Ishikawa (cell line): ENCODE measurements at regions not wholly inside any gene's neighbourhood (a gene's known extent, or its start where the extent isn't known, plus 50 kb on each side); places are given as distances from the start of the nearest gene placed in this dataset.

Experiments used
- CEBPB ChIP-seq: IDR thresholded peaks from 2 replicates; pipeline ENCODE4 v1.6.1; 2012
- CREB1 ChIP-seq: IDR thresholded peaks from 2 replicates; pipeline ENCODE4 v1.6.1; 2012; ENCODE audit warnings: low read depth
- EGR1 ChIP-seq: IDR thresholded peaks from 2 replicates; pipeline ENCODE4 v1.6.1; 2012
- EP300 ChIP-seq: IDR thresholded peaks from 2 replicates; pipeline ENCODE4 v1.6.1; 2012; ENCODE audit warnings: borderline replicate concordance
- FOXM1 ChIP-seq: IDR thresholded peaks from 2 replicates; pipeline ENCODE4 v1.6.1; 2012; ENCODE audit warnings: low read depth, borderline replicate concordance
- MAX ChIP-seq: IDR thresholded peaks from 2 replicates; pipeline ENCODE4 v1.6.1; 2012
- NFIC ChIP-seq: IDR thresholded peaks from 2 replicates; pipeline ENCODE4 v1.6.1; 2012
- RAD21 ChIP-seq: IDR thresholded peaks from 2 replicates; pipeline ENCODE4 v1.6.1; 2012; ENCODE audit warnings: low read depth
- REST ChIP-seq: IDR thresholded peaks from 2 replicates; pipeline ENCODE4 v1.6.1; 2012; ENCODE audit warnings: low read depth, mild to moderate bottlenecking
- TAF1 ChIP-seq: IDR thresholded peaks from 2 replicates; pipeline ENCODE4 v1.6.1; 2012; ENCODE audit warnings: low read depth, mild to moderate bottlenecking
- TCF12 ChIP-seq: IDR thresholded peaks from 2 replicates; pipeline ENCODE4 v1.6.1; 2012; ENCODE audit warnings: low read depth
- TEAD4 ChIP-seq: IDR thresholded peaks from 2 replicates; pipeline ENCODE4 v1.6.1; 2012
- USF1 ChIP-seq: IDR thresholded peaks from 2 replicates; pipeline ENCODE4 v1.6.1; 2012
- YY1 ChIP-seq: IDR thresholded peaks from 2 replicates; pipeline ENCODE4 v1.6.1; 2012; ENCODE audit warnings: low read depth
- ZBTB7A ChIP-seq: IDR thresholded peaks from 2 replicates; pipeline ENCODE4 v1.6.1; 2012; ENCODE audit warnings: low read depth

- no peak for TF ChIP-seq EGR1
- TF ChIP-seq MAX, result no peak
- TF ChIP-seq TAF1, result no peak
- TF ChIP-seq TEAD4, result no peak
- TF ChIP-seq CREB1, result no peak
- no peak for TF ChIP-seq EP300
- no peak for TF ChIP-seq RAD21
- no peak for TF ChIP-seq YY1
- no peak for TF ChIP-seq CEBPB
- TF ChIP-seq REST, result no peak
- no peak for TF ChIP-seq TCF12
- no peak for TF ChIP-seq NFIC
- no peak for TF ChIP-seq USF1
- no peak for TF ChIP-seq ZBTB7A
- no peak for TF ChIP-seq FOXM1
Measured at GRCh38 chr13:21934284-21934683, 263.4 kb downstream of the FGF9 start.

GRCh38 chr13:21936674-21937073 lies 265.8 kb downstream of the FGF9 start:
- no peak for TF ChIP-seq RAD21
- TF ChIP-seq CEBPB, result no peak
- TF ChIP-seq TCF12, result no peak
- no peak for TF ChIP-seq TEAD4
- TF ChIP-seq EP300, result no peak
- TF ChIP-seq ZBTB7A, result no peak
- no peak for TF ChIP-seq REST
- no peak for TF ChIP-seq MAX
- no peak for TF ChIP-seq EGR1
- TF ChIP-seq USF1, result no peak
- TF ChIP-seq FOXM1, result no peak

- TF ChIP-seq USF1 (no peak), NFIC (no peak), RAD21 (no peak), EGR1 (no peak), CREB1 (no peak), CEBPB (no peak), MAX (no peak), YY1 (no peak), TCF12 (no peak), TEAD4 (no peak), EP300 (no peak), ZBTB7A (no peak), FOXM1 (no peak), TAF1 (no peak), REST (no peak)
Measured at GRCh38 chr13:21938168-21938567, 267.3 kb downstream of the FGF9 start.

- TF ChIP-seq TCF12 (no peak), RAD21 (no peak), TAF1 (no peak), TEAD4 (no peak), CEBPB (no peak), EGR1 (no peak), REST (no peak), YY1 (no peak), ZBTB7A (no peak), NFIC (no peak), EP300 (no peak), MAX (no peak), USF1 (no peak), CREB1 (no peak), FOXM1 (no peak)
Measured at GRCh38 chr13:21938636-21939035, 267.8 kb downstream of the FGF9 start.
